OCI-LY7 (cell line): ENCODE measurements at regions not wholly inside any gene's neighbourhood (a gene's known extent, or its start where the extent isn't known, plus 50 kb on each side); places are given as distances from the start of the nearest gene placed in this dataset.

Experiments
- EZH2phosphoT487 ChIP-seq: fragments of 200-600 bp; sonication (generic); IDR thresholded peaks from 2 replicates; pipeline ENCODE4 v1.6.1; 2018; ENCODE audit warnings: low read depth, borderline replicate concordance, mild to moderate bottlenecking, mixed run types, antibody characterized with exemption, low read length, moderate library complexity, mixed read lengths
- TF ChIP-seq, protein P1 (sequence below): fragments of 200-600 bp; sonication (generic); conservative IDR thresholded peaks from 2 replicates; pipeline ENCODE4 v1.5.1; 2014; ENCODE audit warnings: mild to moderate bottlenecking, antibody characterized with exemption, low read length, moderate library complexity, mixed read lengths

DNA sequence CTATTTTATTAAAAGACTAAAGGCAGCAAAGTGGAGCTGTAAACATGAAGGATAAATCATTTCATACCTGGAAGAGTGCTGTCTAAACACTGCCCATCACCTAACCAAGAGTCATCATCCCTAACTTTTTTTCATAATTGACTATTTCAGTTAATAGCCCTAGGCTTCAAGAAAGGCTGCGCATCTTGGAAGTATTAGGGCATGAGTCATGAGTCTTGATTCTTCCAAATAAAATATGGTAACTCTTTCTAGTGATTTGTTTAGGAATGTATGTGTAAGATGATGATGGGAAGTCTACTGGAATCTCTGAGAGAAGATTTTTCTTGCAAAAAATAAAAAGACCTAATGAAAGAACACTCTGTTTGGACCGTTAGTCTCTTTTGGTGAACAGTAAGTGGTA, 207.7 kb upstream of the AHR start:
- TF ChIP-seq, protein P1, sequence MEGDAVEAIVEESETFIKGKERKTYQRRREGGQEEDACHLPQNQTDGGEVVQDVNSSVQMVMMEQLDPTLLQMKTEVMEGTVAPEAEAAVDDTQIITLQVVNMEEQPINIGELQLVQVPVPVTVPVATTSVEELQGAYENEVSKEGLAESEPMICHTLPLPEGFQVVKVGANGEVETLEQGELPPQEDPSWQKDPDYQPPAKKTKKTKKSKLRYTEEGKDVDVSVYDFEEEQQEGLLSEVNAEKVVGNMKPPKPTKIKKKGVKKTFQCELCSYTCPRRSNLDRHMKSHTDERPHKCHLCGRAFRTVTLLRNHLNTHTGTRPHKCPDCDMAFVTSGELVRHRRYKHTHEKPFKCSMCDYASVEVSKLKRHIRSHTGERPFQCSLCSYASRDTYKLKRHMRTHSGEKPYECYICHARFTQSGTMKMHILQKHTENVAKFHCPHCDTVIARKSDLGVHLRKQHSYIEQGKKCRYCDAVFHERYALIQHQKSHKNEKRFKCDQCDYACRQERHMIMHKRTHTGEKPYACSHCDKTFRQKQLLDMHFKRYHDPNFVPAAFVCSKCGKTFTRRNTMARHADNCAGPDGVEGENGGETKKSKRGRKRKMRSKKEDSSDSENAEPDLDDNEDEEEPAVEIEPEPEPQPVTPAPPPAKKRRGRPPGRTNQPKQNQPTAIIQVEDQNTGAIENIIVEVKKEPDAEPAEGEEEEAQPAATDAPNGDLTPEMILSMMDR = no peak
- no peak for TF ChIP-seq EZH2phosphoT487
